Ovary (tissue), 7 donors: ENCODE measurements at regions not wholly inside any gene's neighbourhood (a gene's known extent, or its start where the extent isn't known, plus 50 kb on each side); places are given as distances from the start of the nearest gene placed in this dataset.

ENCODE experiments used
- DNase-seq, 5 donors: peaks; one replicate each; pipeline ENCODE4 v3.0.0-alpha.2; 2019 to 2020
- H3K27ac ChIP-seq, 2 donors: fragments of 200-600 bp; one replicate each; pipeline versions ENCODE4 v1.5.1 to v1.8.0; 2019 to 2022
- H3K27me3 ChIP-seq: fragments of 200-600 bp; one replicate; pipeline ENCODE4 v1.8.0; 2022
- H3K36me3 ChIP-seq: fragments of 200-600 bp; sonication (generic); one replicate; pipeline ENCODE4 v1.5.1; 2019
- H3K4me1 ChIP-seq: one replicate; pipeline ENCODE4 v1.8.1; 2013; ENCODE audit warnings: mild to moderate bottlenecking, moderate library complexity; ENCODE audit not compliant: insufficient read depth
- H3K4me3 ChIP-seq: fragments of 200-600 bp; sonication (generic); one replicate; pipeline ENCODE4 v1.5.1; 2017
- H3K9me3 ChIP-seq, 2 donors: fragments of 200-600 bp in 1 of 2; sonication (generic) in 1 of 2; one replicate each; pipeline versions ENCODE4 v1.5.1 to v1.8.1; 2013 to 2019; ENCODE audit warnings: mild to moderate bottlenecking in 1 of 2, moderate library complexity in 1 of 2
- EP300 ChIP-seq: sonication (generic); formaldehyde crosslinking; IDR thresholded peaks from one replicate; pipeline ENCODE4 v1.6.1; 2017; ENCODE audit warnings: antibody characterized with exemption
- POLR2A ChIP-seq: fragments of 450-650 bp; IDR thresholded peaks from one replicate; pipeline ENCODE4 v1.6.1; 2017; ENCODE audit warnings: antibody characterized with exemption, mild to moderate bottlenecking, moderate library complexity
- WGBS, 3 donors: extraction: QIAGEN DNeasy Blood & Tissue Kit in 1 of 3; methylation state at CpG; one replicate each; pipeline versions ENCODE4 v1.1.5 to v1.1.7; 2013 to 2017; 5-methylcytosine and 5-hydroxymethylcytosine counted together
- intact Hi-C, 4 donors: fragments of 100-400 bp; cut with DNase I; formaldehyde crosslinking; loops; one replicate each; pipeline versions ENCODE4 v1.11.0 to v1.15.1; 2022 to 2023
- TF ChIP-seq, protein P1 (sequence below), 3 donors: fragments of 450-650 bp in 2 of 3; fragments of 200-600 bp in 1 of 3; IDR thresholded peaks; one replicate each; pipeline versions ENCODE4 v1.5.1 to v1.8.0; 2016 to 2022; ENCODE audit warnings: antibody characterized with exemption in 3 of 3, mild to moderate bottlenecking in 1 of 3
- donor health status: DM: no; HTN: no; CAD: no; lungs with moderate emphysema.
- donor health status: DM: no; HTN: no; CAD: no.
- donor health status: Bipolar disorder and iron deficiency.
- donor health status: DM: no; HTN: no; CAD: no.
- donor health status: DM: yes; HTN: yes; CAD: no.

DNA sequence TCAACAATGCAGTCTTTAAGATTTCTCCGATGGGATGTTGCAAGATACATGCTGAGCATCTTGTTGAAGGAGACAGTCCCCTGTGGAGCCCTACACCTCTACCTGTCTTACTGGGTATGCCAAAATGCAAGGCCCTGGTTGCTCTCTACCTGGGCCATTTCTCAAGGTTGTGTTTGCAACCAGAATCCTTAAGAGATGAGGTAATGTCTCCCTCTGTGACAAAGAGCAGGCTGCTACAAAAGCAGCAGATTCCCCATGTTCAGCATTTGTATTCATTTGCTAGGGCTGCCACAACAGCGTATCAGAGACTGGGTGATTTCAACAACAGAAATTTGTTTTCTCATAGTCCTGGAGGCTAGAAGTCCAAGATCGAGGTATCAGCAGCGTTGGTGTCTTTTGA is 138.4 kb upstream of the RPS23 start:
- H3K4me3 ChIP-seq = no peak overlapping the region
- H3K27me3 ChIP-seq = no peaks in the 10 kb centered on the region
- intact Hi-C loops = no loop called here
- no peaks in the 10 kb centered on the region for H3K9me3 ChIP-seq
- no peaks in the 10 kb centered on the region for H3K36me3 ChIP-seq
- WGBS, 3 donors = 70 to 73% (median 73%) methylated on average over 4 of the region's 4 CpGs
- H3K27ac ChIP-seq = no peak overlapping the region
- DNase-seq = no peak
- H3K4me1 ChIP-seq = peaks cover 2% of the 10 kb centered on the region
- TF ChIP-seq, protein P1, sequence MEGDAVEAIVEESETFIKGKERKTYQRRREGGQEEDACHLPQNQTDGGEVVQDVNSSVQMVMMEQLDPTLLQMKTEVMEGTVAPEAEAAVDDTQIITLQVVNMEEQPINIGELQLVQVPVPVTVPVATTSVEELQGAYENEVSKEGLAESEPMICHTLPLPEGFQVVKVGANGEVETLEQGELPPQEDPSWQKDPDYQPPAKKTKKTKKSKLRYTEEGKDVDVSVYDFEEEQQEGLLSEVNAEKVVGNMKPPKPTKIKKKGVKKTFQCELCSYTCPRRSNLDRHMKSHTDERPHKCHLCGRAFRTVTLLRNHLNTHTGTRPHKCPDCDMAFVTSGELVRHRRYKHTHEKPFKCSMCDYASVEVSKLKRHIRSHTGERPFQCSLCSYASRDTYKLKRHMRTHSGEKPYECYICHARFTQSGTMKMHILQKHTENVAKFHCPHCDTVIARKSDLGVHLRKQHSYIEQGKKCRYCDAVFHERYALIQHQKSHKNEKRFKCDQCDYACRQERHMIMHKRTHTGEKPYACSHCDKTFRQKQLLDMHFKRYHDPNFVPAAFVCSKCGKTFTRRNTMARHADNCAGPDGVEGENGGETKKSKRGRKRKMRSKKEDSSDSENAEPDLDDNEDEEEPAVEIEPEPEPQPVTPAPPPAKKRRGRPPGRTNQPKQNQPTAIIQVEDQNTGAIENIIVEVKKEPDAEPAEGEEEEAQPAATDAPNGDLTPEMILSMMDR (IDR thresholded peaks at IDR 0.05) = no peak
- TF ChIP-seq EP300 (no peak), POLR2A (no peak)

- no peak for TF ChIP-seq POLR2A
- TF ChIP-seq, protein P1 (IDR thresholded peaks at IDR 0.05) = no peak
- Histone ChIP-seq H3K9me3 (no peaks in the 10 kb centered on the region), H3K27me3 (no peaks in the 10 kb centered on the region), H3K27ac (no peak overlapping the region), H3K4me3 (no peak overlapping the region), H3K36me3 (no peaks in the 10 kb centered on the region), H3K4me1 (peaks cover 2% of the 10 kb centered on the region)
- DNase-seq = no peak
- intact Hi-C loops = no loop called here
Observed at GRCh38 chr5:82414041-82414388, 135.9 kb upstream of the RPS23 start.

DNA sequence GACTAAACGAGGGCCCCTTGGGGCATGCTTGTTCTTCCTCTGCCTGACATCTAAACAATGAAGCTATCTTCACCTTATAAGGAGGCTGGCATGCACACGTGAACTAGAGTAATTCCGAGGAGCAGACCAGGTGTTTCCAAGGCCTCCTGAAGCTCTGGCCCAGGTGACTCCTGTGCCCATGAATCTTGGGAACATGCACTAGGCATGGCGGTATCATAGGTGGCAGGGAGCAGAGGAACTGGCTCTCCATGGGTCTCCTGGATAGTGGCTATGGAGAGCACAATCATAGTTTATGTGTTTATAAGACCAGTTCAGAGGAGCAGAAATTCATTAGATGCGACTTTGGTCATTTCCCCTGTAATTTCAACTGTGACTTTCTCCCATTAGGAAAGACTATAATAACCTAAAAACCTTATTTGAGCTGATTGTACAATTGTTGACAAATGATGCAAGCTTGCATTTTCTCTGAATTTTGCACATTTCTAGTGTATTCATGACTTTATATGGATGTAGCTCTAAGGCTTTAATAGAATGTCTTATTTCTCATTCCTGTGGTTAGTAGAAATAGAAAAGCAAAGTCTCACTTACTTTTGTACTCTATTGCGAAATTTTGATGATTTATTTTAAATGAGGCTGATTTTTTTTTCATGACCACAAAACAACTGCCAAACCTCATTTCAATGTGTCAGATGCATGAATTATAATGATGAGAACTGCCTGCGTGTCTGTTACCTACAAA is 135.3 kb upstream of the RPS23 start:
- peaks cover 2% of the 10 kb centered on the region for H3K4me1 ChIP-seq
- intact Hi-C loops = no loop called here
- DNase-seq = no peak
- WGBS, 3 donors = 33 to 45% (median 38%) methylated on average over 7 of the region's 7 CpGs
- no peak overlapping the region for H3K4me3 ChIP-seq
- no peak overlapping the region for H3K27ac ChIP-seq
- H3K9me3 ChIP-seq = no peaks in the 10 kb centered on the region
- TF ChIP-seq POLR2A (no peak), EP300 (no peak)
- TF ChIP-seq, protein P1 (IDR thresholded peaks at IDR 0.05) = no peak
- H3K36me3 ChIP-seq = no peaks in the 10 kb centered on the region
- no peaks in the 10 kb centered on the region for H3K27me3 ChIP-seq

DNA sequence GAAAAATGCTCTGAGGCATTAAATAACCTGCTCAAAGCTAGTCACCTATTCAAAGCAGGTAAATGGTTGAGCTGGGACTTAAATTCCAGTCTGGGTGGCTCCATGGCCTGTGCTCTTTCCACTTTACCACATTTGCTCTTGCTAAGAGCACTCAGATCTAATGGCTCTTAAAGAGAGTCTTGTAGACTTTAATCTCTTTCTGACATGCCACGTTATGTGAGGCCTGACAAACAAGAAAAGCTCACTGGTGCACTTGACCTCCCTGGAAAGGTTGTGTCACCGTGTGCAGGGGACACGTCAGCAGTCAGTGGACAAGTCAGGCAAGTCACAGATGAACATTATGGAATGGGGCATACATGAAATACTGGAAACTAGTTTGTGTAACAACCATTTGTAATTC is 129.9 kb upstream of the RPS23 start:
- intact Hi-C loops = no loop called here
- H3K4me1 ChIP-seq = no peaks in the 10 kb centered on the region
- 91 to 95% (median 92%) methylated on average over 3 of the region's 3 CpGs for WGBS, 3 donors
- DNase-seq = no peak
- no peak overlapping the region for H3K27ac ChIP-seq
- no peaks in the 10 kb centered on the region for H3K27me3 ChIP-seq
- H3K36me3 ChIP-seq = no peaks in the 10 kb centered on the region
- H3K4me3 ChIP-seq = no peak overlapping the region
- TF ChIP-seq POLR2A = no peak
- TF ChIP-seq EP300 = no peak
- TF ChIP-seq, protein P1 (IDR thresholded peaks at IDR 0.05) = no peak
- no peaks in the 10 kb centered on the region for H3K9me3 ChIP-seq
